Fibroblast of the aortic adventitia (primary cell): ENCODE measurements at regions not wholly inside any gene's neighbourhood (a gene's known extent, or its start where the extent isn't known, plus 50 kb on each side); places are given as distances from the start of the nearest gene placed in this dataset.

ENCODE experiments used
- DNase-seq: peaks from one replicate; pipeline ENCODE4 v3.0.0-alpha.2; 2010; ENCODE audit warnings: low read depth
- H3K4me3 ChIP-seq: 2 replicates; pipeline ENCODE4 v1.5.1; 2011; ENCODE audit warnings: low read depth, mild to moderate bottlenecking, control low read depth, low read length, moderate library complexity
- CTCF ChIP-seq: IDR thresholded peaks from 2 replicates; pipeline ENCODE4 v1.5.1; 2011; ENCODE audit warnings: mild to moderate bottlenecking, low read length, control low read depth, inconsistent platforms; ENCODE audit not compliant: insufficient read depth

- no peak for DNase-seq
- no peak for TF ChIP-seq CTCF
- H3K4me3 ChIP-seq, result no peak overlapping the region
Observed at GRCh38 chr5:88419931-88420330, 151.3 kb upstream of the TMEM161B start.

- no peak for DNase-seq
- TF ChIP-seq CTCF, result no peak
- no peak overlapping the region for H3K4me3 ChIP-seq
Observed at GRCh38 chr5:88407341-88407740, 138.7 kb upstream of the TMEM161B start.

DNA sequence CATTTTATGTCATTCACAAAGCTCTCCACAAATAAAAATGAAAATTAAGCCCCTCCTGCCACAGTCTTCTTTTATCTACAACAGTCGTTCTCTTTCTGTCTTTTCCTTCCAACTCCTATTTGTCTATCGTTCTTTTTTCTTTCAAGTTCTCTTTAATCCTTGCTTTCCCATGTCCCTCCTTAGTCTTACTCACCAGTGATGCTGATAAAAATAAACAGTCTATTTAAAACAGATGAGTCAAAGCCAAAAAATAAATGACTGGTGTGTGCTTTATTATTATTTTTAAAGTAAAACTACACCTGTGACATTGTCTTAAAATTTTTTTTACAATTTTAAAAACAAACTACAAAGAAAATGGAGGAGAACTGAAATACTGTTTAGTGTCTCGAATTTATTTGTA, 137.1 kb upstream of the TMEM161B start:
- H3K4me3 ChIP-seq, result no peak overlapping the region
- no peak for TF ChIP-seq CTCF
- DNase-seq, result no peak

GRCh38 chr5:88404405-88404804, 135.8 kb upstream of the TMEM161B start:
- no peak for TF ChIP-seq CTCF
- no peak for DNase-seq
- H3K4me3 ChIP-seq, result no peak overlapping the region

DNA sequence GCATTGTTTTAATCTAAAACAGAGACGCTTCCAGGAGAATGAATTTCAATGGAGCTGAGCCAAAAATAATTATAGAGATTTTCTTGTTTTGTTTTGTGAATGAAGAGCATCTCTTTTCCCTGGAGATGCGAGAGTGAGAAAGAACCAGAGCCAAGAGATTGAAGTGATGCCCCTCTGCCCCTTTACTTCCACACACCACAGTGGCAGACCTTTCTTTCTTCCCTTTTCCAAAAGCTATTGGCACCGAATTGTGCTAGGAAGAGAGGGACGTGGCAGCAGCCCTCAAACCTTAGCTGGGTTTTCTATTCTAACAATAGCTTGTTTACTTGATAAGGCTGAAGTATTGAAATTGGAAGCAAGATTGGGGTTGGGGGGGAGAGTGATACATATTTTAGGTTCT, 133.0 kb upstream of the TMEM161B start:
- no peak for TF ChIP-seq CTCF
- no peak overlapping the region for H3K4me3 ChIP-seq
- no peak for DNase-seq

GRCh38 chr5:88401228-88401627, 132.6 kb upstream of the TMEM161B start:
- no peak for TF ChIP-seq CTCF
- no peak for DNase-seq
- H3K4me3 ChIP-seq, result no peak overlapping the region

DNA sequence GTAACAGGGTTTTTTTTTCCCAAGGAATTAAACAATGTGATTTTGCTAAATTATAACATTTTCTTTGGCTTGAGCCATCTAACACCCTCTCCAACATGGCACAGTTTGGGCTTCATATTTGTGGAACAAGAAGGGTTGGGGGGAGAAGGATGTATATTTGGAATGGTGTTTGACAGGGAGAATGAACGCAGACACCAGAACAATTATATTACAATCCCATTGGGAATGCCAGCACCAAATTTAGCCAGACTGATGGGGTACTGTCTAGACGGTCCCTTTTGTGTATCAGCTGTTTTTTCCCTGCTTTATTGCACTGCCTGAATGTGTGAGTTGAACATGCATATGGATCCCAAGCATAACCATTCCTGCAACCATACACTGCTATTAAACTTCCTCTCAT, 130.9 kb upstream of the TMEM161B start:
- H3K4me3 ChIP-seq, result no peak overlapping the region
- TF ChIP-seq CTCF, result no peak
- DNase-seq, result no peak
